Kidney epithelial cell (primary cell): ENCODE measurements at regions not wholly inside any gene's neighbourhood (a gene's known extent, or its start where the extent isn't known, plus 50 kb on each side); places are given as distances from the start of the nearest gene placed in this dataset.

ENCODE experiments used
- DNase-seq: peaks from one replicate; pipeline ENCODE4 v3.0.0-alpha.2; 2010; ENCODE audit warnings: low read depth
- H3K27me3 ChIP-seq: 2 replicates; pipeline ENCODE4 v1.6.0; 2011; ENCODE audit warnings: low read length; ENCODE audit not compliant: control insufficient read depth, insufficient read depth
- H3K36me3 ChIP-seq: 2 replicates; pipeline ENCODE4 v1.5.1; 2011; ENCODE audit warnings: low read length; ENCODE audit not compliant: control insufficient read depth, insufficient read depth
- H3K4me3 ChIP-seq: 2 replicates; pipeline ENCODE4 v1.5.1; 2011; ENCODE audit warnings: low read depth, mild to moderate bottlenecking, control low read depth, low read length
- TF ChIP-seq, protein P1 (sequence below): IDR thresholded peaks from 2 replicates; pipeline ENCODE4 v1.5.1; 2011; ENCODE audit warnings: mild to moderate bottlenecking, moderate library complexity, low read length, control low read depth, inconsistent platforms; ENCODE audit not compliant: insufficient read depth, poor library complexity, severe bottlenecking

DNA sequence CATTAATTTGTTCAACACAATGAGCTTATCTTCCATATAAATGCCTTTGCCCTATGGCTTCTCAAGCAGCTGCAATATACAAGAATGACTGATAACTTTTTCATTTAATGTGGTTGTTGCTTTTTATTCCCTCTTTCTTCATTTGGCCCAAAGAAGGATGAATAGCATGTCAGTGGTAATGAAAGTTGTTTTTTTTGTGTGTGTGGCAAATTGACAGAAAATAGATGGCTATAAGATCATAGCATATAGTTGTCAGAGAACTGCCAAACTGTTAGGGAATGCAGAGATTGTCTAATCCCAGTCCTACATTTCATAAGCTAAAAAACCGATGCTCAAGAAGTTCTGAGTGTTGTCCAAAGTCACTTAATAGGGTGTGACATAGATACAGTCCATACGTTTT is 244.3 kb downstream of the ACTR3 start:
- H3K27me3 ChIP-seq, result no peaks in the 10 kb centered on the region
- TF ChIP-seq, protein P1, sequence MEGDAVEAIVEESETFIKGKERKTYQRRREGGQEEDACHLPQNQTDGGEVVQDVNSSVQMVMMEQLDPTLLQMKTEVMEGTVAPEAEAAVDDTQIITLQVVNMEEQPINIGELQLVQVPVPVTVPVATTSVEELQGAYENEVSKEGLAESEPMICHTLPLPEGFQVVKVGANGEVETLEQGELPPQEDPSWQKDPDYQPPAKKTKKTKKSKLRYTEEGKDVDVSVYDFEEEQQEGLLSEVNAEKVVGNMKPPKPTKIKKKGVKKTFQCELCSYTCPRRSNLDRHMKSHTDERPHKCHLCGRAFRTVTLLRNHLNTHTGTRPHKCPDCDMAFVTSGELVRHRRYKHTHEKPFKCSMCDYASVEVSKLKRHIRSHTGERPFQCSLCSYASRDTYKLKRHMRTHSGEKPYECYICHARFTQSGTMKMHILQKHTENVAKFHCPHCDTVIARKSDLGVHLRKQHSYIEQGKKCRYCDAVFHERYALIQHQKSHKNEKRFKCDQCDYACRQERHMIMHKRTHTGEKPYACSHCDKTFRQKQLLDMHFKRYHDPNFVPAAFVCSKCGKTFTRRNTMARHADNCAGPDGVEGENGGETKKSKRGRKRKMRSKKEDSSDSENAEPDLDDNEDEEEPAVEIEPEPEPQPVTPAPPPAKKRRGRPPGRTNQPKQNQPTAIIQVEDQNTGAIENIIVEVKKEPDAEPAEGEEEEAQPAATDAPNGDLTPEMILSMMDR, result no peak

DNA sequence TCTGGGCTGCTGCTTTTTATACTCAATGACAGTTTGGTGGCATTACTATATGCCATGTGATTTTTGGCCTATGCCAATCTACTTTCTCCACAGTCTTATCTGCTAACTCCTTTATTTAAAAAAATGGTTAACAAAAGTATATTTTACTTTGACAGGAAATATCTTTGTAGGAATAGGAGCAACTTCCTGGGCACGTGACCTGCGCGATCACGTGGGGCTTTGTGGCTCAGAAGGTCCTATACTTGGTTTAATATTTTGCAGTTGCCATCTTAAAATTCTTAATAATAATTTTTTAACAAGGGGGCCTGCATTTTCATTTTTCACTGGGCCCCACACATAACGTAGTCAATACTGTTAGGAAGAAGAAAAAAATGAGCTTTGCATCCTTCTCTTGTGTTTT is 249.7 kb downstream of the ACTR3 start:
- TF ChIP-seq, protein P1, result no peak
- Histone ChIP-seq H3K4me3 (no peak overlapping the region), H3K27me3 (no peaks in the 10 kb centered on the region), H3K36me3 (no peaks in the 10 kb centered on the region)
- no peak for DNase-seq

More for the DNA sequence above, 244.3 kb downstream of the ACTR3 start:
- Histone ChIP-seq H3K36me3 (no peaks in the 10 kb centered on the region), H3K4me3 (no peak overlapping the region)
- no peak for DNase-seq

DNA sequence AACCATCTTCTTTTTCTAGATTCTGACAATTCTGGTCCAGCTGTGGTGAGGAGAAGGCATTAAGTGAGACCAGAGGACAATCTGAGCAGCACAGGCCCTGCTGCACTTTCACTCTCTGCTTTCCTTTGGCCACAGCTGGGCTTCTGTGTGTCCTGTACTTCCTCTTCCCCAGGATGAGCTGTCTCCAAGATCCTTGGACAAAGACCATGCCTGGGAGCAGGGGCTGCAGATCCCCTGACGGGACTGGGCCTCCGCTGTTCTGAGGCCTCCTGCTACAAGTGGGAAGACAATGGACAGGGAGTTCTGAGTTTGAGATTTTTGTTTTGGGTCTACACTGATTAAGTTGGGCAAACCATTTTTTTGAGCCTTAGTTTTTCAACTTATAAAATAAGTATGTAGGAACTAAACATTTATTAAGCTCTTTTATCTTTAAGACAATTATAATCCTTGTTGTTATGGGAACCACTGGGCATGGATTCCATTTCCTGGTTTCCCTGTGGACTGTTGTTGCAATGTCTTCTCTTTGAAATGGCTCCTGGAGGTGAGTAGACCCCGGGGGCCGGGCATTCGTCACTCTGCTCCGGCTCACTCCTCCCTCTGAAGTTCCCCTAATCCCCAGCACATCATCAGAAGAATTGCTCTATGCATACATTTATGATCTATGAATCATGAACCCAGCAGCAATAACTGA is 266.6 kb downstream of the ACTR3 start:
- no peaks in the 10 kb centered on the region for H3K36me3 ChIP-seq
- no peaks in the 10 kb centered on the region for H3K27me3 ChIP-seq
- TF ChIP-seq, protein P1, result no peak
- no peak overlapping the region for H3K4me3 ChIP-seq
- no peak for DNase-seq

DNA sequence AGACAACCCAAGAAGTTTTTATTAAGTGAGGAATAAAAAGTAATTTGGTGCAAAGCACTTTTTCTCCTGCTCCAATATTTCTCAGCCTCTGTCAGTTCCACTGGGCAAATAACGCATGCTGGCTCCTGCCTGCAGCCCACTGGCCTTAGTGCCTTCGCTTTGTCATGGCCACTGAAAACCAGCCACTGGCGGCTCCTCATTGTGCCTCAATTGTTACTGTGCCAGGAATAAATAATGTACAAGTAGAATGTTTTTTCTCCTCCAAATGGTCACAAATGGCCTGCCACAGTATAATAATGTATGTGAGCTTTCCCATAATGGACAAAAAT is 267.1 kb downstream of the ACTR3 start:
- Histone ChIP-seq H3K27me3 (no peaks in the 10 kb centered on the region), H3K4me3 (no peak overlapping the region), H3K36me3 (no peaks in the 10 kb centered on the region)
- DNase-seq, result no peak
- TF ChIP-seq, protein P1, result no peak

DNA sequence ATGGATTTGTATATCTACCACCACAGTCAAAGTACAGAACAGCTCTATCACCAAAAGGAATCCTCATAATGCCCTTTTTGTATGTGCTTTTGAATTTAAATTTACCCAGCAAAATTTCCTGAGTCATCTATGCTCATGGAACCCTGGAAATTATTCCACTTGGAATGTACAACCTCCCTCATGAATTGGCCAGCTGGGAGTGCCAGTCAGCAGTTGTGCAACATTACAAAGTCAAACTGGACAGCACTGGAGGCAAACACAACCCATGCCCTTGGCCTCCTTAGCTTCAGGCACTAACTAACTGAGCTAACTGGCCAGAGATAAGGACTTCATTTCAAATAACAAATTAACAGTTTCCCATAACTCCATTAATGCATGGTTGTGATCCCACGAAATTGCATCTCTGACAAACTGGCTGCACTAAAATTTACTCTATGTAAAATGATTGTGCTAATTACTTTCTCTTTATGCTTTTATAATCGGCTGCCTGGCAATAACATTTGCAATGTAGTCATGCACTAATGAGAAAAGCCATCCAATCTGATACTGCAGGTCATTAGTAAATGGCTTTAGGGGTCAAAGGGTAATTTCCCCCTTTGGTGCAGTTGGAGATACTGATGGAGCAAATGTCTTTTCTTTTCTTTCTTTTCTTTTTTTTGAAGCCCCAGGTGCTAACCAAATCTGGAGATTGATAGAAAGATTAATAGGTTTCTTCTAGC is 270.5 kb downstream of the ACTR3 start:
- no peak for DNase-seq
- H3K27me3 ChIP-seq, result no peaks in the 10 kb centered on the region
- H3K4me3 ChIP-seq, result no peak overlapping the region
- H3K36me3 ChIP-seq, result no peaks in the 10 kb centered on the region
- TF ChIP-seq, protein P1, result no peak

DNA sequence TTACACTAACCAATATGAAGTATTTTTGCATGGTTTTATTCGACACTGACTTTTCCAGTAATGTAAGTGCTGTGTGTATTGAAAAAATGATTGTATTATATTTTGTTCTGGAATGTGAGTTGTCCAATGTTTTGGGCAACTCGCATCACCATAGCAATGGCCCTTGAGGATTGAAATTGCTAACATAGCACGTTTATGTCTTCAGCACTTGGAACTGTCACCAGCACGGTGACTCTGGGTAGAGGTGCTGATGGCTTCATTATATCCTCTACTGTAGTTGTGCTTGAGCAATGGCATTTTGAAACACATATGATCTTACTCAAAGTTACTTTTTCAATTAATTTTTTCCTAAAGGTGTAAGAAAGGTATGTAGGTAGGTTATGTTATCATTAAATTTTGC is 271.5 kb downstream of the ACTR3 start:
- DNase-seq, result no peak
- H3K36me3 ChIP-seq, result no peaks in the 10 kb centered on the region
- no peak overlapping the region for H3K4me3 ChIP-seq
- TF ChIP-seq, protein P1, result no peak
- no peaks in the 10 kb centered on the region for H3K27me3 ChIP-seq
